Chondrocyte (in vitro differentiated cells): ENCODE measurements at regions not wholly inside any gene's neighbourhood (a gene's known extent, or its start where the extent isn't known, plus 50 kb on each side); places are given as distances from the start of the nearest gene placed in this dataset.

Experiments used
- DNase-seq: peaks from one replicate; pipeline ENCODE4 v3.0.0; 2021; ENCODE audit warnings: mixed read lengths, low spot score
- H3K27ac Mint-ChIP-seq: one replicate; pipeline ENCODE4 v1.8.0; 2021; ENCODE audit warnings: mild to moderate bottlenecking, moderate library complexity, mixed read lengths; ENCODE audit not compliant: unreplicated experiment
- H3K27me3 Mint-ChIP-seq: 2 replicates; pipeline ENCODE4 v1.8.0; 2021; ENCODE audit warnings: low read depth, mixed read lengths
- H3K36me3 Mint-ChIP-seq: 2 replicates; pipeline ENCODE4 v1.8.0; 2021; ENCODE audit warnings: low read depth, mixed read lengths
- H3K4me1 Mint-ChIP-seq: 2 replicates; pipeline ENCODE4 v1.8.0; 2021; ENCODE audit warnings: low read depth, mild to moderate bottlenecking, mixed read lengths
- H3K4me3 Mint-ChIP-seq: one replicate; pipeline ENCODE4 v1.8.0; 2021; ENCODE audit warnings: mild to moderate bottlenecking, moderate library complexity, mixed read lengths; ENCODE audit not compliant: unreplicated experiment
- H3K9me3 Mint-ChIP-seq: 2 replicates; pipeline ENCODE4 v1.8.0; 2021; ENCODE audit warnings: low read depth, mixed read lengths
- TF ChIP-seq, protein P1 (sequence below): fragments of 200-600 bp; sonication (generic); IDR thresholded peaks from 2 replicates; pipeline ENCODE4 v1.5.0; 2021; ENCODE audit warnings: antibody characterized with exemption, mild to moderate bottlenecking, moderate library complexity

DNA sequence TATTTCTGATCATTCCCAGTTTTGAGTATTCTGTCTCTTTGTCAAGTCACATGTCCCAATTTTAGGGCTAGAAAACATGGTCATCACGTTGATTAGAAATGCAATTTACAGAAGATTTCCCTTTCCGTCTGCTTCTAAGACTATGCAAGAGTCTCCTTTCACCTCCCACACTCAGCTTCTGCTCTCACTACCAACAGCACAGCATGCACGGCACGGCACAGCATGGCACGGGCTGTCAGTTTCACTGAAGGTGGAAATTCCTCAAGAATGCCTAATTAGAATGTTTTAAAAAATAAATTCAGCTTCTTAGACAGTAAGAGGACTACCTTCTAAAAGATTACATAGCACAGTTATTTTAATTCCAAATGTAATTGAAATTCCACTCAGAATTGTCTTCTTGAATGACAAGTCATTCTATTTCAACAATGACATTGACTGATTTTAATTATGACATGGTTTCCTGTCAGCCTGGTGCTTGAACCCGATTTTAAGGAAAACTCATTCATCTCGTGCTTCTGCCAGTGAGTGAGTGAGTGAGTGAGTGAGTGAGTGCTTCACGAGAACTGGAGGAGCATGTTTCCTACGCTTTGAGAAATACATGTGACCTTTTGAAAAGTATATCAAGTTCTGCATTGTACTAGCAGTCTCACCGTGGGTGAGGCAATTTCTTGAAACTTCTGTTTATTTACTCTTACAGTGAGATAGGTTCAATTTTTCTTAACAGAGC is 124.8 kb upstream of the SORBS2 start:
- Mint-ChIP-seq H3K9me3 (no peaks in the 10 kb centered on the region), H3K36me3 (no peaks in the 10 kb centered on the region), H3K27ac (peak overlapping the region; percentile 19), H3K27me3 (no peaks in the 10 kb centered on the region), H3K4me3 (no peak overlapping the region), H3K4me1 (peaks cover 31% of the 10 kb centered on the region)
- DNase-seq: no peak
- TF ChIP-seq, protein P1, sequence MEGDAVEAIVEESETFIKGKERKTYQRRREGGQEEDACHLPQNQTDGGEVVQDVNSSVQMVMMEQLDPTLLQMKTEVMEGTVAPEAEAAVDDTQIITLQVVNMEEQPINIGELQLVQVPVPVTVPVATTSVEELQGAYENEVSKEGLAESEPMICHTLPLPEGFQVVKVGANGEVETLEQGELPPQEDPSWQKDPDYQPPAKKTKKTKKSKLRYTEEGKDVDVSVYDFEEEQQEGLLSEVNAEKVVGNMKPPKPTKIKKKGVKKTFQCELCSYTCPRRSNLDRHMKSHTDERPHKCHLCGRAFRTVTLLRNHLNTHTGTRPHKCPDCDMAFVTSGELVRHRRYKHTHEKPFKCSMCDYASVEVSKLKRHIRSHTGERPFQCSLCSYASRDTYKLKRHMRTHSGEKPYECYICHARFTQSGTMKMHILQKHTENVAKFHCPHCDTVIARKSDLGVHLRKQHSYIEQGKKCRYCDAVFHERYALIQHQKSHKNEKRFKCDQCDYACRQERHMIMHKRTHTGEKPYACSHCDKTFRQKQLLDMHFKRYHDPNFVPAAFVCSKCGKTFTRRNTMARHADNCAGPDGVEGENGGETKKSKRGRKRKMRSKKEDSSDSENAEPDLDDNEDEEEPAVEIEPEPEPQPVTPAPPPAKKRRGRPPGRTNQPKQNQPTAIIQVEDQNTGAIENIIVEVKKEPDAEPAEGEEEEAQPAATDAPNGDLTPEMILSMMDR: no peak

DNA sequence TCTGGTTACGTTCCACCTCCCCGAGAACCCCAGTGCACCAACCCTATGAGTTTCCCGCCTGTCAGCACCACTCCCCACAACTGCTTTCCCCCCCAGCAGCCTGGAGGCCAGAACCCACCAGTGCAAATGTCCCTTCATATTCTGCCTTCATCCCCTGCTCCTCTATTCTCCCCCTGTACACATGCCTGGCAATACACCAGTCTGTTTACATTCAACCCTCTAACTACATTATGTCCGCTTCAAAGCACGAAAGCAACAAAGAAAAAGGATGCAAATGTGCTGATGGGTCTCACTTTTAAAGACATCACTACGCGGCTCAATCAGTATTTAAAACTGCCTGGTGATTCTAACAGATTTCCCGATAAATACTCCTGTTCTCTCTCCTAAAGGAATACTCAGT is 126.7 kb upstream of the SORBS2 start:
- Mint-ChIP-seq H3K9me3 (no peaks in the 10 kb centered on the region), H3K4me3 (no peak overlapping the region), H3K36me3 (no peaks in the 10 kb centered on the region), H3K27me3 (no peaks in the 10 kb centered on the region), H3K4me1 (peaks cover 13% of the 10 kb centered on the region), H3K27ac (no peak overlapping the region)
- TF ChIP-seq, protein P1: no peak
- DNase-seq: no peak

DNA sequence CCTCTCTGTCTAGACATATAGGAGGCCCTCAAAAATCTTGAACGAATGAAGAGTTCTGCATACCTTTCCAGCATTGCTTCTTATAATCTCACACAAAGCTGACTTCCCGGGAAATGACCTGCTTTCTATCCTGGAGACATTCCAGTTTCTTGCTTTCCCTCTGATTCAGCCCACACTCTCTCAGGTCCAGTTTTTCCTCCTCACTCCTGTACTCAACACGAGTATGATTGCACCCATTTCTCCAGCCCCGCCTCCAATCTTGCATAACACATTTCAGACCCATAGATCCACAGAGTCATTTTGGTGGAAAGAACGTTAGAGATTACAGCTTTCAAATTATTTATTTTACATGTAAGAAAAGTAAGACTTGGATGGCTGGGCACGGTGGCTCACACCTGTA is 127.5 kb upstream of the TLR3 start:
- no peak overlapping the region for H3K27ac Mint-ChIP-seq
- H3K9me3 Mint-ChIP-seq: no peaks in the 10 kb centered on the region
- peaks cover 8% of the 10 kb centered on the region for H3K4me1 Mint-ChIP-seq
- no peak for DNase-seq
- H3K4me3 Mint-ChIP-seq: no peak overlapping the region
- peaks cover 1% of the 10 kb centered on the region for H3K36me3 Mint-ChIP-seq
- H3K27me3 Mint-ChIP-seq: no peaks in the 10 kb centered on the region
- TF ChIP-seq, protein P1: no peak

DNA sequence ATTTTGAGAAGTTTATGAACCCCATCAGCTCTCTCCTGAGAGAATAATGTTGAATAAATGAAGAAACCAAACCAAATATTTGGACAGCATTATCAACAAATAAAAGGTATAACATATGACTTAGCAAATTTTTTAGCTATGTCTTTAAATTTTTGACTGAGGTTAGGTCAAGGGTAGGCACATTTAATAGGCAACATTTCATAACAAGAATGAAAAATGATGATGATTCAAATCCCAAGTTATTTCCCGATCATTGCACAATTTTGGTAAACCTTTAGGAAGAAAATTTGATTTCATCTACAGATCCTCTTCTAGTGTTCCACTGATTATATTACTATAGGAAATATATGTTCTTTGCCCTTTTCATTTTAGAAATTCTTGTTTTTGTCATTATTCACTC is 123.7 kb upstream of the TLR3 start:
- H3K4me3 Mint-ChIP-seq: no peak overlapping the region
- H3K27me3 Mint-ChIP-seq: no peaks in the 10 kb centered on the region
- no peak for DNase-seq
- no peak overlapping the region for H3K27ac Mint-ChIP-seq
- H3K4me1 Mint-ChIP-seq: peaks cover 5% of the 10 kb centered on the region
- peaks cover 1% of the 10 kb centered on the region for H3K36me3 Mint-ChIP-seq
- no peaks in the 10 kb centered on the region for H3K9me3 Mint-ChIP-seq
- TF ChIP-seq, protein P1: no peak

DNA sequence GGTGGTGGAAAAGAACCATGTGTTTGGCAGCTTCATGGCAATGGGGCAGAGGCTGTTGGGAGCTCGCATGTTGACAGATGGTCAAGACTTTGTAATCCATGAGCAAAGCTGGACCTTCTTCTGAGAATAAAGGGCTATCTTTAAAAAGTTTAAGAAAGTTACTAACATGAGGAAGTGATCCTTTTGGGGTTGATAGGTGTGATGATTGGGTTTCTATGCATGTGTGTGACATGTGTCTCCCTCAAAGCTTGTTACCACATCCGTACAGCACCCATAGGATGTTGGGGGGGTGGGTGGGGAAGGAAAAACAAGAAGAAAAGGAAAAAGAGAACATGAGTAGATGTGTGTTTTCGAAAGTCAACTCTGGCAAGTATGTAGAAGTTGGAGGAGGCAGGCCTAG is 123.0 kb upstream of the TLR3 start:
- Mint-ChIP-seq H3K9me3 (no peaks in the 10 kb centered on the region), H3K27ac (no peak overlapping the region), H3K4me1 (peaks cover 5% of the 10 kb centered on the region), H3K36me3 (peaks cover 1% of the 10 kb centered on the region), H3K27me3 (no peaks in the 10 kb centered on the region), H3K4me3 (no peak overlapping the region)
- DNase-seq: no peak
- TF ChIP-seq, protein P1: no peak
